IMR-90 (cell line): ENCODE measurements at regions not wholly inside any gene's neighbourhood (a gene's known extent, or its start where the extent isn't known, plus 50 kb on each side); places are given as distances from the start of the nearest gene placed in this dataset.

ENCODE experiments used
- ATAC-seq: fragments of 200-7000 bp; cut with Tn5 transposase; 2 replicates; pipeline ENCODE4 v1.9.1; 2020; ENCODE audit warnings: low read depth, mild to moderate bottlenecking, moderate library complexity
- BruUV-seq: library from RNA; stranded (reverse); fragments of 400-500 nt; replicated peaks from 2 replicates; lab custom pipeline; 2021; lab: Mats Ljungman, UMichigan
- CTCF ChIA-PET: fragments of 300-600 bp; formaldehyde crosslinking; extraction: SDS; loops from one replicate; lab custom pipeline; 2021; ENCODE audit warnings: antibody characterized with exemption; lab: Yijun Ruan, JAX
- POLR2A ChIA-PET: fragments of 300-600 bp; sonication (Branson Sonifier 250); formaldehyde crosslinking; loops from one replicate; lab custom pipeline; 2022; ENCODE audit warnings: antibody characterized with exemption; ENCODE audit not compliant: unreplicated experiment; lab: Charles Lee
- DNase-seq: peaks from one replicate; pipeline ENCODE4 v3.0.0; 2013
- H2AFZ ChIP-seq: replicated peaks from 2 replicates; pipeline ENCODE3; 2013; ENCODE audit warnings: low read length, mild to moderate bottlenecking; ENCODE audit not compliant: poor library complexity
- H2AK5ac ChIP-seq: 2 replicates; pipeline ENCODE4 v1.6.1; 2013; ENCODE audit warnings: low read depth, low read length, inconsistent platforms
- H2AK9ac ChIP-seq: replicated peaks from 2 replicates; pipeline ENCODE3; 2013; ENCODE audit warnings: mild to moderate bottlenecking, low read depth, low read length, moderate library complexity; ENCODE audit not compliant: poor library complexity
- H2BK120ac ChIP-seq: 2 replicates; pipeline ENCODE4 v1.6.1; 2013; ENCODE audit warnings: low read depth, low read length, inconsistent platforms
- H2BK15ac ChIP-seq: 3 replicates; pipeline ENCODE4 v1.6.1; 2013; ENCODE audit warnings: low read depth, low read length, inconsistent platforms
- H2BK20ac ChIP-seq: 2 replicates; pipeline ENCODE4 v1.6.1; 2013; ENCODE audit warnings: low read depth, mild to moderate bottlenecking, inconsistent platforms, low read length, moderate library complexity
- H2BK5ac ChIP-seq: 2 replicates; pipeline ENCODE4 v1.6.1; 2013; ENCODE audit warnings: mild to moderate bottlenecking, low read depth, low read length, inconsistent platforms; ENCODE audit not compliant: poor library complexity, severe bottlenecking
- H3K14ac ChIP-seq: replicated peaks from 2 replicates; pipeline ENCODE4 v1.6.1; 2013; ENCODE audit warnings: low read depth, low read length, inconsistent platforms
- H3K18ac ChIP-seq: 2 replicates; pipeline ENCODE4 v1.6.1; 2013; ENCODE audit warnings: low read depth, low read length, control low read depth
- H3K23ac ChIP-seq: 2 replicates; pipeline ENCODE4 v1.6.1; 2013; ENCODE audit warnings: low read depth, low read length, inconsistent platforms
- H3K27ac ChIP-seq: 2 replicates; pipeline ENCODE4 v1.5.1; 2013; ENCODE audit warnings: mild to moderate bottlenecking, control low read depth, low read length; ENCODE audit not compliant: insufficient read depth
- H3K27me3 ChIP-seq: 2 replicates; pipeline ENCODE4 v1.6.1; 2013; ENCODE audit warnings: low read length; ENCODE audit not compliant: control insufficient read depth, insufficient read depth
- H3K36me3 ChIP-seq: 2 replicates; pipeline ENCODE4 v1.6.1; 2013; ENCODE audit warnings: low read length, mixed read lengths; ENCODE audit not compliant: control insufficient read depth, insufficient read depth
- H3K4ac ChIP-seq: 2 replicates; pipeline ENCODE4 v1.6.1; 2013; ENCODE audit warnings: low read depth, low read length, inconsistent platforms
- H3K4me1 ChIP-seq: 2 replicates; pipeline ENCODE4 v1.6.1; 2013; ENCODE audit warnings: low read length, mixed read lengths; ENCODE audit not compliant: control insufficient read depth, insufficient read depth
- H3K4me2 ChIP-seq: 2 replicates; pipeline ENCODE4 v1.6.1; 2013; ENCODE audit warnings: low read depth, mild to moderate bottlenecking, control low read depth, low read length, moderate library complexity
- H3K4me3 ChIP-seq: 2 replicates; pipeline ENCODE4 v1.5.1; 2013; ENCODE audit warnings: low read depth, mild to moderate bottlenecking, control low read depth, low read length, moderate library complexity; ENCODE audit not compliant: insufficient read depth
- H3K56ac ChIP-seq: 2 replicates; pipeline ENCODE4 v1.6.1; 2013; ENCODE audit warnings: low read length, inconsistent platforms; ENCODE audit not compliant: insufficient read depth; ENCODE audit errors: extremely low read depth
- H3K79me1 ChIP-seq, 2 experiments: 2 replicates each; pipeline ENCODE4 v1.6.1; 2013; ENCODE audit warnings: low read length in 2 of 2, inconsistent platforms in 1 of 2, low read depth in 1 of 2
- H3K9ac ChIP-seq: 2 replicates; pipeline ENCODE4 v1.6.1; 2013; ENCODE audit warnings: low read depth, low read length, control low read depth
- H3K9me1 ChIP-seq: 2 replicates; pipeline ENCODE4 v1.6.1; 2013; ENCODE audit warnings: low read length, inconsistent platforms; ENCODE audit not compliant: insufficient read depth
- H3K9me3 ChIP-seq: 2 replicates; pipeline ENCODE4 v1.6.1; 2013; ENCODE audit warnings: low read length; ENCODE audit not compliant: control insufficient read depth, insufficient read depth
- H4K20me1 ChIP-seq: 2 replicates; pipeline ENCODE4 v1.6.1; 2013; ENCODE audit warnings: low read length, inconsistent platforms; ENCODE audit not compliant: insufficient read depth
- H4K5ac ChIP-seq: 2 replicates; pipeline ENCODE4 v1.6.1; 2013; ENCODE audit warnings: mild to moderate bottlenecking, low read depth, low read length, control low read depth
- H4K8ac ChIP-seq, 2 experiments: 2 replicates each; pipeline ENCODE4 v1.6.1; 2013; ENCODE audit warnings: low read depth in 2 of 2, low read length in 2 of 2, control low read depth in 1 of 2, inconsistent platforms in 1 of 2
- H4K91ac ChIP-seq: 2 replicates; pipeline ENCODE4 v1.6.1; 2013; ENCODE audit warnings: low read depth, low read length, inconsistent platforms; ENCODE audit not compliant: insufficient read depth
- BHLHE40 ChIP-seq: fragments of 150-350 bp; IDR thresholded peaks from 2 replicates; pipeline ENCODE4 v1.6.1; 2016; ENCODE audit warnings: mild to moderate bottlenecking, low read depth, low read length
- CEBPB ChIP-seq: IDR thresholded peaks from 2 replicates; pipeline ENCODE4 v1.6.1; 2012; ENCODE audit warnings: low read depth, low read length, improper control_type of control experiment
- CHD1 ChIP-seq: IDR thresholded peaks from 2 replicates; pipeline ENCODE4 v1.6.1; 2012; ENCODE audit warnings: low read depth, low read length, improper control_type of control experiment
- FOS ChIP-seq: fragments of 150-350 bp; IDR thresholded peaks from 2 replicates; pipeline ENCODE4 v1.6.1; 2016; ENCODE audit warnings: low read depth, low read length
- MAFK ChIP-seq: IDR thresholded peaks from 2 replicates; pipeline ENCODE4 v1.6.1; 2012; ENCODE audit warnings: low read depth, low read length, improper control_type of control experiment
- MAZ ChIP-seq: IDR thresholded peaks from 2 replicates; pipeline ENCODE4 v1.6.1; 2012; ENCODE audit warnings: low read depth, mild to moderate bottlenecking, low read length, improper control_type of control experiment, moderate library complexity, borderline replicate concordance
- MXI1 ChIP-seq: IDR thresholded peaks from 2 replicates; pipeline ENCODE4 v1.6.1; 2012; ENCODE audit warnings: low read depth, mild to moderate bottlenecking, low read length, moderate library complexity, borderline replicate concordance
- NFE2L2 ChIP-seq: fragments of 150-350 bp; IDR thresholded peaks from 2 replicates; pipeline ENCODE4 v1.6.1; 2016; ENCODE audit warnings: low read depth, mild to moderate bottlenecking, low read length
- POLR2A ChIP-seq: IDR thresholded peaks from 2 replicates; pipeline ENCODE4 v1.6.1; 2012; ENCODE audit warnings: mild to moderate bottlenecking, low read depth, low read length
- RAD21 ChIP-seq: IDR thresholded peaks from 2 replicates; pipeline ENCODE4 v1.6.1; 2012; ENCODE audit warnings: low read length, improper control_type of control experiment
- RCOR1 ChIP-seq: IDR thresholded peaks from 2 replicates; pipeline ENCODE4 v1.6.1; 2012; ENCODE audit warnings: mild to moderate bottlenecking, low read length, improper control_type of control experiment; ENCODE audit not compliant: insufficient replicate concordance
- RFX5 ChIP-seq: IDR thresholded peaks from 2 replicates; pipeline ENCODE4 v1.8.0; 2012; ENCODE audit warnings: low read depth, mild to moderate bottlenecking, low read length, moderate library complexity
- SMC3 ChIP-seq: fragments of 150-350 bp; IDR thresholded peaks from 2 replicates; pipeline ENCODE4 v1.6.1; 2016; ENCODE audit warnings: low read depth, mild to moderate bottlenecking, antibody characterized with exemption, low read length, moderate library complexity
- WGBS, 2 experiments: methylation state at CpG; one replicate each; pipeline versions ENCODE4 v1.1.5 to v1.1.7; 2013; ENCODE audit warnings: missing lambda C conversion rate in 2 of 2; ENCODE audit not compliant: insufficient read length in 1 of 2; ENCODE audit errors: extremely low coverage in 2 of 2; 5-methylcytosine and 5-hydroxymethylcytosine counted together
- dilution Hi-C: fragments of 300-500 bp; cut with HindIII; formaldehyde crosslinking; loops from one replicate; pipeline ENCODE4 v1.14.3; 2018; ENCODE audit warnings: low sequenced_read_pairs; ENCODE audit not compliant: unreplicated experiment
- in situ Hi-C: fragments of 300-500 bp; cut with MboI; formaldehyde crosslinking; loops from 3 replicates; pipeline ENCODE4 v1.14.3; 2019; ENCODE audit warnings: low sequenced_read_pairs, inconsistent platforms, mixed read lengths
- intact Hi-C: fragments of 100-400 bp; cut with micrococcal nuclease; formaldehyde crosslinking; loops from 2 replicates; pipeline ENCODE4 v1.10.0; 2022
- TF ChIP-seq, protein P1 (sequence below): fragments of 150-350 bp; IDR thresholded peaks from 2 replicates; pipeline ENCODE4 v1.6.1; 2017; ENCODE audit warnings: mild to moderate bottlenecking, antibody characterized with exemption, low read length, low read depth
- TF ChIP-seq, protein P2 (sequence below): fragments of 150-350 bp; IDR thresholded peaks from 2 replicates; pipeline ENCODE4 v1.6.1; 2016; ENCODE audit warnings: low read depth, mild to moderate bottlenecking, low read length, moderate library complexity, borderline replicate concordance

DNA sequence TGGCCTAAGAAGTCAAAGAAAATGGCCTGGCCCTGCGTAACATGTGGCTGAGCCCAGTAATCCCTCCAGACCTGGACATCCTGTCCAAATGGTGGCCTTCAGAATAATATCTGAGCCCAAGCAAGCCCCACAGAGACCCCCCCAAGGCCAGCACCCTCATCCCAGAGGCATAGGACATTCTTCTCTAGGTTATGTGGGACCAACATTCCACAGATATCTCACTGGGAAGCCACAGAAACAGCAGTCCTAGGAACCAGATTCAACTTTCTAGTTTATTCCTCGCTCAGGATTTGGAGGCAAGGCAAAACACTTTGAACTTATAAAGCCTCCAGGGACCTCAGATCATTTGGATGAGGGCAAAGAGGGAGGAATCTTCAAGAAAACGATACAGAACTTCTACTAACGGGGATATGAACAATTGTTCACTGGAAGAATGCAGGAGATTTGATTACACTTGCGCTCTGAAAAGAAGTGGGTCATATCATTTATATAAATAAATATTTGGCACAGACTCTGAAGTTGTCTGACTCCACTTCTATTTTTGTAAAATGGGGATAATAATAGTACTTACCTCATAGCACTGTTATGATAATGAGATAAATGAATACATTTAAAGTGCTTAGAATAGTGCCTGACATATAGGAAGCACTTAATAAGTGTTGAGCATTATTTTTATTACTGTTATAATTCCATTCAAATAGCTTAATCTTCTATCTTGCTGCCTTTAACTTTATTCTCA lies 171.5 kb downstream of the NUAK1 start:
- Histone ChIP-seq H3K56ac (no peak overlapping the region), H3K14ac (no peak overlapping the region), H2BK5ac (peak overlapping the region; percentile 32), H4K91ac (no peak overlapping the region), H2BK120ac (peak overlapping the region; percentile 56; the same call in 1 of the 2 replicates), H3K36me3 (no peaks in the 10 kb centered on the region), H3K9ac (no peak overlapping the region), H4K8ac (no peak overlapping the region; a peak in 1 of 4 replicates), H3K18ac (no peak overlapping the region), H3K27ac (no peak overlapping the region), H3K4me3 (no peak overlapping the region), H3K9me1 (peaks cover 5% of the 10 kb centered on the region; the same call in 1 of the 2 replicates), H2AFZ (no peak overlapping the region), H3K79me1 (no peaks in the 10 kb centered on the region), H4K20me1 (no peaks in the 10 kb centered on the region), H2AK5ac (no peak overlapping the region), H3K4ac (peak overlapping the region; percentile 67; the same call in 1 of the 2 replicates), H3K23ac (no peak overlapping the region), H2BK20ac (peak overlapping the region; percentile 51), H2BK15ac (no peak overlapping the region), H3K9me3 (no peaks in the 10 kb centered on the region), H3K27me3 (no peaks in the 10 kb centered on the region), H4K5ac (no peak overlapping the region), H3K4me1 (peaks cover 5% of the 10 kb centered on the region), H2AK9ac (no peak overlapping the region), H3K4me2 (peak overlapping the region; percentile 42; the same call in 1 of the 2 replicates)
- intact Hi-C loops (no loop called here), dilution Hi-C loops (no loop called here), in situ Hi-C loops (no loop called here)
- no TSS peak for BruUV-seq
- no CpG with 5 or more reads among the region's 5 CpGs for WGBS, 2 experiments
- ATAC-seq (peak; percentile 51), DNase-seq (peak; percentile 73)
- POLR2A ChIA-PET, result no interaction called here
- CTCF ChIA-PET, result interaction anchor here (0.9 kb wide), 2 partner anchors 11 to 261 kb away, joined by 3 to 5 read pairs; no protein-coding TSS in a partner anchor
- TF ChIP-seq CEBPB, result no peak
- no peak for TF ChIP-seq RCOR1
- no peak for TF ChIP-seq MAFK
- no peak for TF ChIP-seq NFE2L2
- no peak for TF ChIP-seq RFX5
- TF ChIP-seq SMC3, result no peak
- TF ChIP-seq, protein P1, sequence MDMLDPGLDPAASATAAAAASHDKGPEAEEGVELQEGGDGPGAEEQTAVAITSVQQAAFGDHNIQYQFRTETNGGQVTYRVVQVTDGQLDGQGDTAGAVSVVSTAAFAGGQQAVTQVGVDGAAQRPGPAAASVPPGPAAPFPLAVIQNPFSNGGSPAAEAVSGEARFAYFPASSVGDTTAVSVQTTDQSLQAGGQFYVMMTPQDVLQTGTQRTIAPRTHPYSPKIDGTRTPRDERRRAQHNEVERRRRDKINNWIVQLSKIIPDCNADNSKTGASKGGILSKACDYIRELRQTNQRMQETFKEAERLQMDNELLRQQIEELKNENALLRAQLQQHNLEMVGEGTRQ, result no peak
- TF ChIP-seq MAZ, result no peak
- no peak for TF ChIP-seq BHLHE40
- no peak for TF ChIP-seq RAD21
- TF ChIP-seq FOS, result no peak
- no peak for TF ChIP-seq CHD1
- TF ChIP-seq, protein P2, sequence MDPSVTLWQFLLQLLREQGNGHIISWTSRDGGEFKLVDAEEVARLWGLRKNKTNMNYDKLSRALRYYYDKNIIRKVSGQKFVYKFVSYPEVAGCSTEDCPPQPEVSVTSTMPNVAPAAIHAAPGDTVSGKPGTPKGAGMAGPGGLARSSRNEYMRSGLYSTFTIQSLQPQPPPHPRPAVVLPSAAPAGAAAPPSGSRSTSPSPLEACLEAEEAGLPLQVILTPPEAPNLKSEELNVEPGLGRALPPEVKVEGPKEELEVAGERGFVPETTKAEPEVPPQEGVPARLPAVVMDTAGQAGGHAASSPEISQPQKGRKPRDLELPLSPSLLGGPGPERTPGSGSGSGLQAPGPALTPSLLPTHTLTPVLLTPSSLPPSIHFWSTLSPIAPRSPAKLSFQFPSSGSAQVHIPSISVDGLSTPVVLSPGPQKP, result no peak
- TF ChIP-seq POLR2A, result no peak
- no peak for TF ChIP-seq MXI1
